Activated CD4-positive, alpha-beta T cell treated with anti-CD3 and anti-CD28 coated beads, Interleukin-2, amount 10 ng/mL, durations not matched to agents 24 days and 14 days (primary cell): ENCODE measurements at regions not wholly inside any gene's neighbourhood (a gene's known extent, or its start where the extent isn't known, plus 50 kb on each side); places are given as distances from the start of the nearest gene placed in this dataset.

ENCODE experiments used
- DNase-seq: peaks from one replicate; pipeline ENCODE4 v3.0.0; 2022
- H3K27ac Mint-ChIP-seq: one replicate; pipeline ENCODE4 v1.8.0; 2022; ENCODE audit warnings: mild to moderate bottlenecking, mixed read lengths
- H3K27me3 Mint-ChIP-seq: one replicate; pipeline ENCODE4 v1.8.0; 2022; ENCODE audit warnings: mixed read lengths
- H3K36me3 Mint-ChIP-seq: one replicate; pipeline ENCODE4 v1.8.0; 2022; ENCODE audit warnings: low read depth, mild to moderate bottlenecking, mixed read lengths
- H3K4me1 Mint-ChIP-seq: one replicate; pipeline ENCODE4 v1.8.0; 2021; ENCODE audit warnings: mixed read lengths
- H3K4me3 Mint-ChIP-seq: one replicate; pipeline ENCODE4 v1.8.0; 2022; ENCODE audit warnings: mild to moderate bottlenecking, moderate library complexity, mixed read lengths
- H3K9me3 Mint-ChIP-seq: one replicate; pipeline ENCODE4 v1.8.0; 2021; ENCODE audit warnings: mixed read lengths
- intact Hi-C: fragments of 100-400 bp; cut with micrococcal nuclease; formaldehyde crosslinking; loops from one replicate; pipeline ENCODE4 v1.15.1; 2023

GRCh38 chr20:57787151-57787989 is 77.6 kb upstream of the PMEPA1 start:
- Mint-ChIP-seq H3K36me3 (no peaks in the 10 kb centered on the region), H3K4me3 (no peak overlapping the region), H3K27ac (no peak overlapping the region), H3K27me3 (no peaks in the 10 kb centered on the region), H3K4me1 (no peaks in the 10 kb centered on the region), H3K9me3 (no peaks in the 10 kb centered on the region)
- intact Hi-C loops = no loop called here
- DNase-seq = no peak

- DNase-seq = no peak
- H3K36me3 Mint-ChIP-seq = no peaks in the 10 kb centered on the region
- no peaks in the 10 kb centered on the region for H3K4me1 Mint-ChIP-seq
- no peak overlapping the region for H3K27ac Mint-ChIP-seq
- intact Hi-C loops = no loop called here
- no peak overlapping the region for H3K4me3 Mint-ChIP-seq
- no peaks in the 10 kb centered on the region for H3K9me3 Mint-ChIP-seq
- no peaks in the 10 kb centered on the region for H3K27me3 Mint-ChIP-seq
These were observed 76.6 kb upstream of the PMEPA1 start for GRCh38 chr20:57786304-57786932.

- intact Hi-C loops = no loop called here
- Mint-ChIP-seq H3K27me3 (no peaks in the 10 kb centered on the region), H3K4me3 (no peak overlapping the region), H3K27ac (no peak overlapping the region), H3K9me3 (no peaks in the 10 kb centered on the region), H3K36me3 (no peaks in the 10 kb centered on the region), H3K4me1 (no peaks in the 10 kb centered on the region)
- no peak for DNase-seq
These were observed 75.9 kb upstream of the PMEPA1 start for GRCh38 chr20:57785720-57786119.

- Mint-ChIP-seq H3K9me3 (no peaks in the 10 kb centered on the region), H3K4me1 (no peaks in the 10 kb centered on the region), H3K27ac (no peak overlapping the region), H3K4me3 (no peak overlapping the region), H3K27me3 (no peaks in the 10 kb centered on the region), H3K36me3 (no peaks in the 10 kb centered on the region)
- intact Hi-C loops = no loop called here
- no peak for DNase-seq
These were observed 75.2 kb upstream of the PMEPA1 start for GRCh38 chr20:57785061-57785460.

GRCh38 chr20:57783956-57784837 is 74.4 kb upstream of the PMEPA1 start:
- Mint-ChIP-seq H3K27ac (no peak overlapping the region), H3K4me3 (no peak overlapping the region), H3K36me3 (no peaks in the 10 kb centered on the region), H3K9me3 (no peaks in the 10 kb centered on the region), H3K4me1 (no peaks in the 10 kb centered on the region), H3K27me3 (no peaks in the 10 kb centered on the region)
- DNase-seq = no peak
- intact Hi-C loops = no loop called here

GRCh38 chr20:57783196-57783595 is 73.4 kb upstream of the PMEPA1 start:
- H3K27ac Mint-ChIP-seq = no peak overlapping the region
- no peaks in the 10 kb centered on the region for H3K4me1 Mint-ChIP-seq
- intact Hi-C loops = no loop called here

GRCh38 chr20:57782631-57783041 is 72.8 kb upstream of the PMEPA1 start:
- H3K4me3 Mint-ChIP-seq = no peak overlapping the region
- no peaks in the 10 kb centered on the region for H3K9me3 Mint-ChIP-seq
- no peaks in the 10 kb centered on the region for H3K36me3 Mint-ChIP-seq
- no peak for DNase-seq
- intact Hi-C loops = no loop called here
- no peak overlapping the region for H3K27ac Mint-ChIP-seq
- H3K27me3 Mint-ChIP-seq = peaks cover 5% of the 10 kb centered on the region
- H3K4me1 Mint-ChIP-seq = no peaks in the 10 kb centered on the region

More at GRCh38 chr20:57783196-57783595, 73.4 kb upstream of the PMEPA1 start:
- Mint-ChIP-seq H3K4me3 (no peak overlapping the region), H3K27me3 (peaks cover 2% of the 10 kb centered on the region), H3K9me3 (no peaks in the 10 kb centered on the region), H3K36me3 (no peaks in the 10 kb centered on the region)
- DNase-seq = no peak

- Mint-ChIP-seq H3K4me3 (no peak overlapping the region), H3K27ac (no peak overlapping the region), H3K36me3 (no peaks in the 10 kb centered on the region), H3K9me3 (no peaks in the 10 kb centered on the region), H3K4me1 (no peaks in the 10 kb centered on the region), H3K27me3 (peaks cover 5% of the 10 kb centered on the region)
- intact Hi-C loops = no loop called here
- DNase-seq = no peak
These were observed 72.1 kb upstream of the PMEPA1 start for GRCh38 chr20:57781901-57782300.

- Mint-ChIP-seq H3K4me3 (no peak overlapping the region), H3K4me1 (no peaks in the 10 kb centered on the region), H3K36me3 (no peaks in the 10 kb centered on the region), H3K27ac (no peak overlapping the region), H3K9me3 (no peaks in the 10 kb centered on the region), H3K27me3 (peaks cover 8% of the 10 kb centered on the region)
- DNase-seq = no peak
- intact Hi-C loops = no loop called here
These were observed 71.1 kb upstream of the PMEPA1 start for GRCh38 chr20:57780906-57781305.

- no peak overlapping the region for H3K4me3 Mint-ChIP-seq
- no peak overlapping the region for H3K27ac Mint-ChIP-seq
- DNase-seq = no peak
- H3K36me3 Mint-ChIP-seq = no peaks in the 10 kb centered on the region
- peaks cover 10% of the 10 kb centered on the region for H3K27me3 Mint-ChIP-seq
- intact Hi-C loops = no loop called here
- no peaks in the 10 kb centered on the region for H3K9me3 Mint-ChIP-seq
- no peaks in the 10 kb centered on the region for H3K4me1 Mint-ChIP-seq
These were observed 70.6 kb upstream of the PMEPA1 start for GRCh38 chr20:57780398-57780797.

GRCh38 chr20:57779401-57780003 is 69.7 kb upstream of the PMEPA1 start:
- Mint-ChIP-seq H3K36me3 (no peaks in the 10 kb centered on the region), H3K4me3 (no peak overlapping the region), H3K27me3 (peaks cover 11% of the 10 kb centered on the region), H3K27ac (no peak overlapping the region), H3K9me3 (no peaks in the 10 kb centered on the region), H3K4me1 (no peaks in the 10 kb centered on the region)
- intact Hi-C loops = loop anchor here (10.0 kb wide), 1 partner anchor 1385 kb away; the partner anchor contains the start of genes AURKA and CSTF1
- DNase-seq = no peak

GRCh38 chr20:57777911-57778310 is 68.1 kb upstream of the PMEPA1 start:
- H3K36me3 Mint-ChIP-seq = no peaks in the 10 kb centered on the region
- no peak for DNase-seq
- no peak overlapping the region for H3K27ac Mint-ChIP-seq
- no peaks in the 10 kb centered on the region for H3K9me3 Mint-ChIP-seq
- intact Hi-C loops = loop anchor here (10.0 kb wide), 1 partner anchor 1383 kb away; the partner anchor contains the start of genes AURKA and CSTF1
- peaks cover 11% of the 10 kb centered on the region for H3K27me3 Mint-ChIP-seq
- H3K4me3 Mint-ChIP-seq = no peak overlapping the region
- no peaks in the 10 kb centered on the region for H3K4me1 Mint-ChIP-seq

GRCh38 chr20:57774951-57775350 is 65.1 kb upstream of the PMEPA1 start:
- intact Hi-C loops = loop anchor here (10.0 kb wide), 1 partner anchor 1380 kb away; the partner anchor contains the start of genes AURKA and CSTF1
- no peaks in the 10 kb centered on the region for H3K9me3 Mint-ChIP-seq
- peaks cover 2% of the 10 kb centered on the region for H3K4me1 Mint-ChIP-seq
- peaks cover 11% of the 10 kb centered on the region for H3K27me3 Mint-ChIP-seq
- no peak for DNase-seq
- no peaks in the 10 kb centered on the region for H3K36me3 Mint-ChIP-seq
- H3K27ac Mint-ChIP-seq = no peak overlapping the region
- H3K4me3 Mint-ChIP-seq = no peak overlapping the region
